GM18951 (cell line): ENCODE measurements at regions not wholly inside any gene's neighbourhood (a gene's known extent, or its start where the extent isn't known, plus 50 kb on each side); places are given as distances from the start of the nearest gene placed in this dataset.

Source experiments
- POLR2A ChIP-seq: IDR thresholded peaks from 4 replicates; pipeline ENCODE4 v1.6.1; 2011; ENCODE audit warnings: mild to moderate bottlenecking; ENCODE audit not compliant: insufficient read length, insufficient read depth; ENCODE audit errors: extremely low read depth
- in situ Hi-C: fragments of 300-500 bp; cut with MboI; formaldehyde crosslinking; loops from one replicate; pipeline ENCODE4 v1.12.0; 2022; ENCODE audit warnings: low sequenced_read_pairs, mixed read lengths, inconsistent platforms; ENCODE audit not compliant: unreplicated experiment

- in situ Hi-C loops: no loop called here
- TF ChIP-seq POLR2A: no peak
Observed at GRCh38 chr13:34620862-34621261, 321.2 kb upstream of the NBEA start.

- in situ Hi-C loops: no loop called here
- TF ChIP-seq POLR2A: no peak
Observed at GRCh38 chr13:34623331-34623730, 318.7 kb upstream of the NBEA start.

- in situ Hi-C loops: no loop called here
- TF ChIP-seq POLR2A: no peak
Observed at GRCh38 chr13:34627509-34628208, 314.4 kb upstream of the NBEA start.

GRCh38 chr13:34628209-34628682 lies 313.8 kb upstream of the NBEA start:
- in situ Hi-C loops: no loop called here
- TF ChIP-seq POLR2A: no peak

GRCh38 chr13:34634448-34634847 lies 307.6 kb upstream of the NBEA start:
- no peak for TF ChIP-seq POLR2A
- in situ Hi-C loops: no loop called here

GRCh38 chr13:34637138-34637537 lies 304.9 kb upstream of the NBEA start:
- TF ChIP-seq POLR2A: no peak
- in situ Hi-C loops: no loop called here

- in situ Hi-C loops: no loop called here
- no peak for TF ChIP-seq POLR2A
Observed at GRCh38 chr13:34637636-34638035, 304.4 kb upstream of the NBEA start.

- no peak for TF ChIP-seq POLR2A
- in situ Hi-C loops: no loop called here
Observed at GRCh38 chr13:34638897-34639296, 303.2 kb upstream of the NBEA start.

GRCh38 chr13:34640179-34640992 lies 301.7 kb upstream of the NBEA start:
- in situ Hi-C loops: no loop called here
- no peak for TF ChIP-seq POLR2A

- TF ChIP-seq POLR2A: no peak
- in situ Hi-C loops: no loop called here
Observed at GRCh38 chr13:34640993-34641330, 301.1 kb upstream of the NBEA start.

- in situ Hi-C loops: no loop called here
- no peak for TF ChIP-seq POLR2A
Observed at GRCh38 chr13:34647379-34648150, 294.5 kb upstream of the NBEA start.

- in situ Hi-C loops: no loop called here
- no peak for TF ChIP-seq POLR2A
Observed at GRCh38 chr13:34654203-34654602, 287.9 kb upstream of the NBEA start.

- in situ Hi-C loops: no loop called here
- no peak for TF ChIP-seq POLR2A
Observed at GRCh38 chr13:34654647-34655046, 287.4 kb upstream of the NBEA start.

- TF ChIP-seq POLR2A: no peak
- in situ Hi-C loops: no loop called here
Observed at GRCh38 chr13:34655554-34655953, 286.5 kb upstream of the NBEA start.

GRCh38 chr13:34657716-34658115 lies 284.4 kb upstream of the NBEA start:
- in situ Hi-C loops: no loop called here
- no peak for TF ChIP-seq POLR2A
